ENCODE measurements at regions not wholly inside any gene's neighbourhood (a gene's known extent, or its start where the extent isn't known, plus 50 kb on each side); places are given as distances from the start of the nearest gene placed in this dataset.

DNA sequence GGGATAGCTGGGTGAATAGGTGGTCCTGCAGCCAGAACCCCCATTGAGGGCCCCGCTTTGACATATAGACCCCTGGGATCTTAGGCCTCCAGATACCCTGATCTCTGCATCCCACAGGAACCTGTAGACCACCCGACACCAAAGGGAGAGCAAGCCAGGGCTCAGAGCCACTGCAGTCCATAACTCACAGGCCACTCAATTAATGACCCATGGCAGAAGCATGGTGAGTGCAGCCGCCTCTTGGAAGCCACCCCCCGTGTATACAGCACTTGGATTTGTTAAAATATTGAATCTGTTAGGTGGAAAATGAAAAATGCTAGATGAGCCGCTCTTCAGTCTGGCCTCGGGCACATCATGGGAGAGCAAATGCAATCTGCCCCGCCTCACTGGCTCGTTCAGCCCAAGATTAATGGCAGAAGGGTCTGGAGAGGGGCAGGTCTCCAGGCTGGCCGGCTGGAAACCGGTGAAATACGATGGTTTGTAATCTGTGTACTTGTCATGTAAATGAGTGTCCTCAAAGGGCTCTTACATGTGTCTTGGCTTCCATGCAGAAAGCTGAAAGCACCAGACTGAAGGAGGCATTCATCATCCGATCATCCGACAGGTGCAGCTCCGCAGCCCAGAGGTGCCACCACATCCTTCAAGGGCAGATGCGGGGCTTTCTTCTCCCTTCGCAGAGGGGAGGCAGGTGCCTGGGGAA lies 111.3 kb downstream of the OLFM1 start:
- ATAC-seq (no peak), DNase-seq (no peak)
- H3K4me1 ChIP-seq, result no peaks in the 10 kb centered on the region
- no peaks in the 10 kb centered on the region for H3K27me3 ChIP-seq
- WGBS (ENCODE audit: insufficient coverage, low coverage, low lambda C conversion rate, missing lambda C conversion rate), result 20% methylated on average over 5 of the region's 16 CpGs
- no peaks in the 10 kb centered on the region for H3K9me3 ChIP-seq
- no peak overlapping the region for H3K27ac ChIP-seq
- H3K36me3 ChIP-seq, result no peaks in the 10 kb centered on the region
- no peak overlapping the region for H3K4me3 ChIP-seq
- TF ChIP-seq POLR2A (IDR thresholded peaks at IDR 0.05), result no peak
- TF ChIP-seq, protein P1, sequence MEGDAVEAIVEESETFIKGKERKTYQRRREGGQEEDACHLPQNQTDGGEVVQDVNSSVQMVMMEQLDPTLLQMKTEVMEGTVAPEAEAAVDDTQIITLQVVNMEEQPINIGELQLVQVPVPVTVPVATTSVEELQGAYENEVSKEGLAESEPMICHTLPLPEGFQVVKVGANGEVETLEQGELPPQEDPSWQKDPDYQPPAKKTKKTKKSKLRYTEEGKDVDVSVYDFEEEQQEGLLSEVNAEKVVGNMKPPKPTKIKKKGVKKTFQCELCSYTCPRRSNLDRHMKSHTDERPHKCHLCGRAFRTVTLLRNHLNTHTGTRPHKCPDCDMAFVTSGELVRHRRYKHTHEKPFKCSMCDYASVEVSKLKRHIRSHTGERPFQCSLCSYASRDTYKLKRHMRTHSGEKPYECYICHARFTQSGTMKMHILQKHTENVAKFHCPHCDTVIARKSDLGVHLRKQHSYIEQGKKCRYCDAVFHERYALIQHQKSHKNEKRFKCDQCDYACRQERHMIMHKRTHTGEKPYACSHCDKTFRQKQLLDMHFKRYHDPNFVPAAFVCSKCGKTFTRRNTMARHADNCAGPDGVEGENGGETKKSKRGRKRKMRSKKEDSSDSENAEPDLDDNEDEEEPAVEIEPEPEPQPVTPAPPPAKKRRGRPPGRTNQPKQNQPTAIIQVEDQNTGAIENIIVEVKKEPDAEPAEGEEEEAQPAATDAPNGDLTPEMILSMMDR (IDR thresholded peaks at IDR 0.05), result no peak
- intact Hi-C loops (cut with DNase I), result no loop called here

DNA sequence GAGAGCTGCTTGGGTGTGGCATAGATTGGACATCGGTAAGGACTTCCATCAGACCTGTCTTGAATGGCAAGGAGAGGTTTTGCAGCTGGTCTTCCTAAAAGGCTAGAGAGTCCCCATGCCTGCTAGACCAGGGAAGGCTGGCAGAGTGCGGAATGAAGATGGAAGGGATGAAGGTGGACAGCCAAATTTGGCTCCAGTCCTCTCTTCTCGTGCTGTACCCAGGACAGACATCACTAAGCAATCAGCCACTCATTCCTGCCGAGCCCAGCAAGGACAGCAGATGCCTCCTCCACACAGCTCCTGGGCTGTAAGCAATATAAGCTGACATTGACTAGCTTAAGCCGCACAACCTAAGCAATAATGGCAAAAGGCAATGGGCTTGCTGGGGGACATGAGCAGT lies 112.0 kb downstream of the OLFM1 start:
- no peaks in the 10 kb centered on the region for H3K27me3 ChIP-seq
- intact Hi-C loops (cut with DNase I), result no loop called here
- H3K36me3 ChIP-seq, result no peaks in the 10 kb centered on the region
- TF ChIP-seq, protein P1 (IDR thresholded peaks at IDR 0.05), result no peak
- no peak for TF ChIP-seq POLR2A (IDR thresholded peaks at IDR 0.05)
- H3K27ac ChIP-seq, result no peak overlapping the region
- DNase-seq (no peak), ATAC-seq (no peak)
- H3K4me3 ChIP-seq, result no peak overlapping the region
- no peaks in the 10 kb centered on the region for H3K9me3 ChIP-seq
- H3K4me1 ChIP-seq, result no peaks in the 10 kb centered on the region
- 60% methylated on average over 1 of the region's 5 CpGs for WGBS (ENCODE audit: insufficient coverage, low coverage, low lambda C conversion rate, missing lambda C conversion rate)

DNA sequence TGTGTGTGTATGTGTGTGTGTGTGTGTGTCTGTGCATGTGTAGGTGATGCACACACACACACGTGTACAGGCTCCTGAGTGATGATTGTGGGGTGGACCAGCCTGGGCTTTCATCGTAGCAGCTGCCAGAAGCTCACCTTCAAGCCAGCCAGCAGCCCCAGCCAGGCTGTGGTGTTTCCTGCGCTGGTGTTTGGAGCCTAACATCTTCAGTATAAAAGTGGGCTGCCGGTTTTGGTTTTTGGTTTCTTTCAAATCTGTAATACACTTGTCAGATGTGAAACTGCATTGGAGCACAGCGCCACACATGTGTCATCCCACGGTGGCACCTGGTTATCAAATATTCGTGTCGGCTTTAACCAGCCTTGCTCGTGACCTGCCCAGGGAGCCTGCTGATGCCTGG lies 114.2 kb downstream of the OLFM1 start:
- intact Hi-C loops (cut with DNase I), result no loop called here
- H3K9me3 ChIP-seq, result no peaks in the 10 kb centered on the region
- ATAC-seq (no peak), DNase-seq (no peak)
- TF ChIP-seq POLR2A (IDR thresholded peaks at IDR 0.05), result no peak
- TF ChIP-seq, protein P1 (IDR thresholded peaks at IDR 0.05), result no peak
- no peak overlapping the region for H3K4me3 ChIP-seq
- H3K27ac ChIP-seq, result no peak overlapping the region
- no peaks in the 10 kb centered on the region for H3K36me3 ChIP-seq
- H3K27me3 ChIP-seq, result no peaks in the 10 kb centered on the region
- H3K4me1 ChIP-seq, result no peaks in the 10 kb centered on the region
- 52% methylated on average over 3 of the region's 9 CpGs for WGBS (ENCODE audit: insufficient coverage, low coverage, low lambda C conversion rate, missing lambda C conversion rate)

DNA sequence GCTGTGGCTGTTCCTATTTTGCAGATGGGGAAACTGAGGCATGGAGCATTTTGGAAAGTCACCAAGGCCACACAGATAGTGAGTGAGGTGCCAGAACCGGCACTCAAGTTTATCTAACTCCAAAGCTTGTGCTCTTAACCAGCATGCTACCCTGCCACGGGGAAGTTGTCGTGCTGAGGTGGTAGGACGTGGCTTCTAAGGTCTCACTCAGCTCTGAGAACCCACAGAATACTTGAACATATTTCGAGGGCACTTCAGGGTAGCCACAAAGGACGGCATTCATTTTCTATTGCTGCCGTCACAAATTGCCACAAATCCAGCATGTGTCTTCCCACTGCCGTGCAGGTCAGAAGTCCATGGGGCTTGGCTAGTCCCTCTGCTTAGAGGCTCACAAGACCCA lies 116.7 kb downstream of the OLFM1 start:
- no peaks in the 10 kb centered on the region for H3K36me3 ChIP-seq
- DNase-seq (no peak), ATAC-seq (no peak)
- H3K27ac ChIP-seq, result no peak overlapping the region
- 59% methylated on average over 6 of the region's 8 CpGs for WGBS (ENCODE audit: insufficient coverage, low coverage, low lambda C conversion rate, missing lambda C conversion rate)
- no peaks in the 10 kb centered on the region for H3K9me3 ChIP-seq
- intact Hi-C loops (cut with DNase I), result no loop called here
- TF ChIP-seq, protein P1 (IDR thresholded peaks at IDR 0.05), result no peak
- TF ChIP-seq POLR2A (IDR thresholded peaks at IDR 0.05), result no peak
- no peaks in the 10 kb centered on the region for H3K4me1 ChIP-seq
- H3K4me3 ChIP-seq, result no peak overlapping the region
- no peaks in the 10 kb centered on the region for H3K27me3 ChIP-seq

Data from right lobe of liver (tissue), 6 donors.